Heart left ventricle (tissue), 16 donors: ENCODE measurements at regions not wholly inside any gene's neighbourhood (a gene's known extent, or its start where the extent isn't known, plus 50 kb on each side); places are given as distances from the start of the nearest gene placed in this dataset.

Source experiments
- ATAC-seq, 4 donors: fragments of 200-7000 bp; cut with Tn5 transposase; one replicate each; pipeline ENCODE4 v1.9.1; 2020 to 2022; ENCODE audit warnings: moderate library complexity in 4 of 4, mild to moderate bottlenecking in 3 of 4, moderate number of reproducible peaks in 1 of 4
- DNase-seq, 5 donors: peaks; one replicate each; pipeline ENCODE4 v3.0.0-alpha.2; 2020
- H3K27ac ChIP-seq, 12 donors: fragments of 200-600 bp; sonication (generic) in 4 of 12; one replicate each; pipeline versions ENCODE4 v1.5.0 to v1.8.0; 2016 to 2022; ENCODE audit warnings: mild to moderate bottlenecking in 2 of 12
- H3K27me3 ChIP-seq, 9 donors: fragments of 200-600 bp; sonication (generic) in 2 of 9; one replicate each; pipeline versions ENCODE4 v1.5.1 to v1.8.0; 2016 to 2022; ENCODE audit warnings: mild to moderate bottlenecking in 3 of 9
- H3K36me3 ChIP-seq, 9 donors: fragments of 200-600 bp; sonication (generic) in 2 of 9; one replicate each; pipeline versions ENCODE4 v1.5.0 to v1.8.0; 2018 to 2022; ENCODE audit warnings: mild to moderate bottlenecking in 2 of 9
- H3K4me1 ChIP-seq, 12 donors: fragments of 200-600 bp; sonication (generic) in 4 of 12; one replicate each; pipeline versions ENCODE4 v1.5.0 to v1.8.0; 2016 to 2022; ENCODE audit warnings: mild to moderate bottlenecking in 3 of 12
- H3K4me3 ChIP-seq, 12 donors: fragments of 200-600 bp; sonication (generic) in 4 of 12; one replicate each; pipeline versions ENCODE4 v1.5.0 to v1.8.0; 2017 to 2022; ENCODE audit warnings: mild to moderate bottlenecking in 9 of 12, moderate library complexity in 4 of 12
- H3K9me3 ChIP-seq, 12 donors: fragments of 200-600 bp; sonication (generic) in 4 of 12; one replicate each; pipeline versions ENCODE4 v1.5.0 to v1.8.0; 2016 to 2022; ENCODE audit warnings: mild to moderate bottlenecking in 1 of 12
- POLR2A ChIP-seq, 2 donors: fragments of 450-650 bp; IDR thresholded peaks; one replicate each; pipeline ENCODE4 v1.6.1; 2017; ENCODE audit warnings: antibody characterized with exemption in 2 of 2, mild to moderate bottlenecking in 2 of 2, moderate library complexity in 2 of 2
- WGBS, 4 donors: extraction: QIAGEN DNeasy Blood & Tissue Kit in 2 of 4; methylation state at CpG; one replicate each; pipeline versions ENCODE4 v1.1.5 to v1.1.7; 2013 to 2018; 5-methylcytosine and 5-hydroxymethylcytosine counted together
- intact Hi-C, 10 donors: fragments of 100-400 bp; cut with DNase I; formaldehyde crosslinking; loops; one replicate each; pipeline versions ENCODE4 v1.11.1 to v1.14.2; 2022
- TF ChIP-seq, protein P1 (sequence below), 12 donors: fragments of 200-600 bp; sonication (generic) in 4 of 12; IDR thresholded peaks; one replicate each; pipeline versions ENCODE4 v1.5.0 to v1.8.0; 2018 to 2022; ENCODE audit warnings: antibody characterized with exemption in 12 of 12, mild to moderate bottlenecking in 5 of 12
- donor health status: ischemic (EF 13 %, LVEDD 7.1; RV severe dilation, severe dysfunction).
- donor health status: healthy with polysubstance abuse.
- donor health status: DM: no; HTN: yes; CAD: no.
- donor health status: DM: no; HTN: no; CAD: no.
- donor health status: ischemic (EF 25% LVEDD 6.9; RV normal size, moderate dysfunction).
- donor health status: ischemic (EF 25% LVEDD 5.7; RV mildly dilated, moderate dysfunction).
- donor health status: healthy.
- donor health status: DM: yes; HTN: yes; CAD: no.
- donor health status: ischemic (EF 35%, LVEDD 5.7; RV mildly dilated, moderate dysfunction).
- donor health status: nonischemic (EF 11% LVEDD 7.7; RV severe dilation, severe dysfunction).
- donor health status: DM: yes; HTN: yes; CAD: no.
- donor health status: PGD.
- donor health status: ischemic (EF 29% LVEDD 5.4; RV normal size, mild dysfunction).
- donor health status: nonischemic (EF 23%, LVEDD 6.1; RV moderate dilation, normal function).

DNA sequence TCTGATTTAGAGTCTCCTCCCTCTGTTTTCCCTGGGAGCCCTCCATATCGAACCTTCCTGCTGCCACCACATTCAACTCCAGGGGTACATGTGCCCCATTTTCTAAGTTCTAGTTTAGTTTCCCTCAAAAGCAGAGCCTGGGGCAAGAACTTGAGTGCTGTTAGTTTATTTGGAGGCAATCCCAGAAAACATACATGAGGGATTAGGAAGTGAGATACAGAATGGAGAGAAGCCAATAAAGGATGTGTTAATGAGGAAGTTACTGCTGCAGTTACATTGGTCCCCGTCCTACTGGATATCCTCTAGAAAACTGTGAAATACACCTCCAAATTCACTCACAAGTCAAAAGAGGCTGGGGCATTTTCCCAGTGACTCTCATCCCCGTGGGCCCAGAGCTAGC is 159.4 kb upstream of the SMARCA2 start:
- H3K9me3 ChIP-seq, result peaks cover 0 to 11% (median 0%) of the 10 kb centered on the region in 12 donors
- no peak overlapping the region for H3K27ac ChIP-seq
- no peak overlapping the region for H3K4me3 ChIP-seq
- intact Hi-C loops, result no loop called here
- 45 to 47% (median 47%) methylated on average over 3 of the region's 3 CpGs for WGBS, 4 donors
- H3K4me1 ChIP-seq, result no peaks in the 10 kb centered on the region
- H3K36me3 ChIP-seq, result no peaks in the 10 kb centered on the region
- DNase-seq, result no peak
- TF ChIP-seq, protein P1, sequence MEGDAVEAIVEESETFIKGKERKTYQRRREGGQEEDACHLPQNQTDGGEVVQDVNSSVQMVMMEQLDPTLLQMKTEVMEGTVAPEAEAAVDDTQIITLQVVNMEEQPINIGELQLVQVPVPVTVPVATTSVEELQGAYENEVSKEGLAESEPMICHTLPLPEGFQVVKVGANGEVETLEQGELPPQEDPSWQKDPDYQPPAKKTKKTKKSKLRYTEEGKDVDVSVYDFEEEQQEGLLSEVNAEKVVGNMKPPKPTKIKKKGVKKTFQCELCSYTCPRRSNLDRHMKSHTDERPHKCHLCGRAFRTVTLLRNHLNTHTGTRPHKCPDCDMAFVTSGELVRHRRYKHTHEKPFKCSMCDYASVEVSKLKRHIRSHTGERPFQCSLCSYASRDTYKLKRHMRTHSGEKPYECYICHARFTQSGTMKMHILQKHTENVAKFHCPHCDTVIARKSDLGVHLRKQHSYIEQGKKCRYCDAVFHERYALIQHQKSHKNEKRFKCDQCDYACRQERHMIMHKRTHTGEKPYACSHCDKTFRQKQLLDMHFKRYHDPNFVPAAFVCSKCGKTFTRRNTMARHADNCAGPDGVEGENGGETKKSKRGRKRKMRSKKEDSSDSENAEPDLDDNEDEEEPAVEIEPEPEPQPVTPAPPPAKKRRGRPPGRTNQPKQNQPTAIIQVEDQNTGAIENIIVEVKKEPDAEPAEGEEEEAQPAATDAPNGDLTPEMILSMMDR (IDR thresholded peaks at IDR 0.05), result no peak
- no peak for TF ChIP-seq POLR2A (IDR thresholded peaks at IDR 0.05)
- no peak for ATAC-seq
- H3K27me3 ChIP-seq, result peaks cover 0 to 7% (median 0%) of the 10 kb centered on the region in 9 donors

DNA sequence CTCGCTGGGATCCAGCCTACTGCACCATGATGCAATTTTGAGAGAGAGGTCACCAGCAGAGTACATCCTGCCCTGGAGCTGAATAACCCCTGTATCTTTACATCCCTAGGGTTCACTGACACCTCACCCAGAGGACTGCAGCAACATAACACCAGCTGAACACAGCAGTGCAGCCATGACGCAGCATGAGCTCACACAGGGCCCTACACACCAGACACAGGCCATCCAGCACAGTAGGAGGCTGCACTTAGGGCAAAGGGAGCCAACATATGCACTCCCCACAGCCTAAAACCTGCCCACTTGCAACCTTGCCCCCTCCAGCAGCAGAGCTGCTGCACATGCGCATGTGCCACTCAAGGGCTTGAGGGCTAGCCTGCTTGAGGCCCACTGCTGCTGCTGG is 157.3 kb upstream of the SMARCA2 start:
- no peak for ATAC-seq

DNA sequence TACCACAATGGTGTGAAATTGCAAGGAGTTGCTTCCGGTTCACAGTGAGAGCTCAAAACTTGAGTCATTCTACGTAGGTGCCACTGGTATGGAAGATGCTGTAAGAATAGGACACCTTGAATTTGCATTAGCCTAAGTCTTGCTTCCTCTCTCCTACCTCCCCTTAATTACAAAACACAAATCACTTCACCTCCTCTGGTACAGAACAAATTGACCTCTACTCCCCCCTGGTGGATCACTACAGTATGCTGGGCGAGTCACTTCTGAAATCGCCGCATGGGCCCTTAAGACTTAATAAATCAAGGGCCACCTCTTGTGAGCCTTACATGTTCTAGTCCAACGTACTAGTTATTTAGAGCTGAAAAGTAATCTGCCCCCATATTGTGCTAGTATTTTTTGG is 145.3 kb upstream of the SMARCA2 start:
- 39 to 71% (median 49%) methylated on average over 6 of the region's 6 CpGs for WGBS, 4 donors
- no peak for ATAC-seq
- H3K4me3 ChIP-seq, result no peak overlapping the region

More for the DNA sequence above, 157.3 kb upstream of the SMARCA2 start:
- TF ChIP-seq, protein P1 (IDR thresholded peaks at IDR 0.05), result no peak
- TF ChIP-seq POLR2A (IDR thresholded peaks at IDR 0.05), result no peak
- Histone ChIP-seq H3K27ac (no peak overlapping the region), H3K4me3 (no peak overlapping the region), H3K27me3 (peaks cover 0 to 7% (median 0%) of the 10 kb centered on the region in 9 donors), H3K36me3 (no peaks in the 10 kb centered on the region), H3K4me1 (no peaks in the 10 kb centered on the region), H3K9me3 (peaks cover 0 to 19% (median 2%) of the 10 kb centered on the region in 12 donors)
- 65 to 82% (median 74%) methylated on average over 2 to 3 of the region's 3 CpGs for WGBS, 4 donors
- intact Hi-C loops, result no loop called here
- no peak for DNase-seq

DNA sequence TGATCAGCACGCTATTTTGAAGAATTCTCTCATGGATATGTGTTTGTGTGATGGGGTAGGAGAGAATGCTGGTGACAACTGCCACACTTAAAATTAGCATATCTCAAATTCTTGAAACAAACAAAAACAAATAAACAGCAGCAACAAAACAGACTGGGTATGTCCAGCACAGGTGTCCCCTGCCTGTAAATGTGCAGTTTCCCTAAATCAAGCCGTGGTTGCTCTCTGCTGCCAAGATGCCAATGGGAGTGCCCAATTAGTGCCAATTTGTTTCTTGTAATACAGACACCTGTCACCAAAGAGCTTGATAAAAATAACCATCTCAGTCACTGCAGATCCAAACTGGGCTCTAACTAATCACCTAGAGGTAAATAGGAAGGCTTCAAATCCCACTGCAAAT is 144.2 kb upstream of the SMARCA2 start:
- Histone ChIP-seq H3K27me3 (peaks cover 0 to 4% (median 0%) of the 10 kb centered on the region in 9 donors), H3K4me1 (no peaks in the 10 kb centered on the region), H3K36me3 (no peaks in the 10 kb centered on the region), H3K9me3 (peaks cover 0 to 3% (median 0%) of the 10 kb centered on the region in 12 donors), H3K4me3 (no peak overlapping the region), H3K27ac (no peak overlapping the region)
- intact Hi-C loops, result loop anchor here in 1 of 10 donors (5.0 kb wide), 1 partner anchor 51 kb away; no protein-coding TSS in a partner anchor
- WGBS, 4 donors, result 65 to 74% (median 70%) methylated on average over 2 of the region's 2 CpGs
- ATAC-seq (no peak), DNase-seq (no peak)
- TF ChIP-seq, protein P1 (IDR thresholded peaks at IDR 0.05), result no peak
- TF ChIP-seq POLR2A (IDR thresholded peaks at IDR 0.05), result no peak

More for the DNA sequence above, 145.3 kb upstream of the SMARCA2 start:
- H3K27me3 ChIP-seq, result peaks cover 0 to 4% (median 0%) of the 10 kb centered on the region in 9 donors
- peaks cover 0 to 3% (median 0%) of the 10 kb centered on the region in 12 donors for H3K9me3 ChIP-seq
- TF ChIP-seq, protein P1 (IDR thresholded peaks at IDR 0.05), result peak in 8 of 12 donors; percentile 8 to 42 (median 32)
- no peak for TF ChIP-seq POLR2A (IDR thresholded peaks at IDR 0.05)
- intact Hi-C loops, result loop anchor here in 1 of 10 donors (5.0 kb wide), 1 partner anchor 52 kb away; no protein-coding TSS in a partner anchor
- H3K36me3 ChIP-seq, result no peaks in the 10 kb centered on the region
- no peak for DNase-seq
- H3K4me1 ChIP-seq, result no peaks in the 10 kb centered on the region
- H3K27ac ChIP-seq, result no peak overlapping the region
